ENCODE measurements at regions not wholly inside any gene's neighbourhood (a gene's known extent, or its start where the extent isn't known, plus 50 kb on each side); places are given as distances from the start of the nearest gene placed in this dataset.

- no peak for TF ChIP-seq HMGXB4 (CRISPR knock-in tag; IDR thresholded peaks at IDR 0.05)
- TF ChIP-seq IRF2 (CRISPR knock-in tag; IDR thresholded peaks at IDR 0.05; ENCODE audit: borderline replicate concordance, low read depth) = no peak
- TF ChIP-seq TP53 (CRISPR knock-in tag; IDR thresholded peaks at IDR 0.05) = no peak
- no peak for TF ChIP-seq NFE2L1 (CRISPR knock-in tag; IDR thresholded peaks at IDR 0.05)
- no peak for TF ChIP-seq IRF1 (CRISPR knock-in tag; IDR thresholded peaks at IDR 0.05)
Measured at GRCh38 chr2:150693556-150693955, 206.1 kb upstream of the RND3 start (continued).

DNA sequence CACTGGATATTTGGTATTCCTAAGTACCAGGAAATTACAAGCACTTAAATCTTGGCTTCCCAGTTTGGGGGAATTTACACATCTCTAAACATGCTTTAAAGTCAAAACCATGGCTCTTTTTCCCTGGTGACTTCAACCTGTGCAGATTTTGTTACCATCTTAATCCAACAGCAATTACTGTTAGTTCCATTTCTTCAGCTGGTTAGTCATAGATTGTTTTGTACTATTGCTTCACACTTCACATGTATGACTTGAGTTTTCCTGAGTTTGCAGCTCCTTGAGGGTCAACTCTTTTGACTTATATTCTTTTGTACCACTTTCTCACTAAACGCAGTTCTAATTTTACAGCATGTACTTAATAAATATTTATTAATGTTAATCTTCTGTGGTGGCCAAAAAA is 203.4 kb upstream of the RND3 start:
- peaks cover 8% of the 10 kb centered on the region for H3K4me1 Mint-ChIP-seq
- H3K27me3 Mint-ChIP-seq (ENCODE audit: low read depth) = no peaks in the 10 kb centered on the region; the same call in 1 of the 2 replicates
- ATAC-seq = no peak
- no peak overlapping the region for H3K27ac Mint-ChIP-seq
- peaks cover 9% of the 10 kb centered on the region for H3K9me3 Mint-ChIP-seq
- TF ChIP-seq USF1 (CRISPR knock-in tag; IDR thresholded peaks at IDR 0.05) (no peak), ZNF396 (CRISPR knock-in tag; IDR thresholded peaks at IDR 0.05; ENCODE audit: borderline replicate concordance) (no peak), NR1H2 (CRISPR knock-in tag; IDR thresholded peaks at IDR 0.05) (no peak), ZBTB21 (CRISPR knock-in tag; IDR thresholded peaks at IDR 0.05; ENCODE audit: borderline replicate concordance) (no peak), SP1 (CRISPR knock-in tag; conservative IDR thresholded peaks at IDR 0.05) (no peak), NFE2L1 (CRISPR knock-in tag; IDR thresholded peaks at IDR 0.05) (no peak), NFYB (CRISPR knock-in tag; conservative IDR thresholded peaks at IDR 0.05; ENCODE audit: low read depth) (no peak), ZNF317 (CRISPR knock-in tag; IDR thresholded peaks at IDR 0.05; ENCODE audit: borderline replicate concordance, low read depth) (no peak), JUN (CRISPR knock-in tag; IDR thresholded peaks at IDR 0.05) (no peak), GRHL2 (CRISPR knock-in tag; IDR thresholded peaks at IDR 0.05; ENCODE audit: insufficient replicate concordance, severe bottlenecking) (no peak), TCF7 (CRISPR knock-in tag; IDR thresholded peaks at IDR 0.05; ENCODE audit: low read depth) (no peak), CBFB (CRISPR knock-in tag; IDR thresholded peaks at IDR 0.05; ENCODE audit: low read depth) (no peak), ZNF232 (CRISPR knock-in tag; IDR thresholded peaks at IDR 0.05) (no peak), CREM (CRISPR knock-in tag; IDR thresholded peaks at IDR 0.05) (no peak)
- TF ChIP-seq, protein P1, sequence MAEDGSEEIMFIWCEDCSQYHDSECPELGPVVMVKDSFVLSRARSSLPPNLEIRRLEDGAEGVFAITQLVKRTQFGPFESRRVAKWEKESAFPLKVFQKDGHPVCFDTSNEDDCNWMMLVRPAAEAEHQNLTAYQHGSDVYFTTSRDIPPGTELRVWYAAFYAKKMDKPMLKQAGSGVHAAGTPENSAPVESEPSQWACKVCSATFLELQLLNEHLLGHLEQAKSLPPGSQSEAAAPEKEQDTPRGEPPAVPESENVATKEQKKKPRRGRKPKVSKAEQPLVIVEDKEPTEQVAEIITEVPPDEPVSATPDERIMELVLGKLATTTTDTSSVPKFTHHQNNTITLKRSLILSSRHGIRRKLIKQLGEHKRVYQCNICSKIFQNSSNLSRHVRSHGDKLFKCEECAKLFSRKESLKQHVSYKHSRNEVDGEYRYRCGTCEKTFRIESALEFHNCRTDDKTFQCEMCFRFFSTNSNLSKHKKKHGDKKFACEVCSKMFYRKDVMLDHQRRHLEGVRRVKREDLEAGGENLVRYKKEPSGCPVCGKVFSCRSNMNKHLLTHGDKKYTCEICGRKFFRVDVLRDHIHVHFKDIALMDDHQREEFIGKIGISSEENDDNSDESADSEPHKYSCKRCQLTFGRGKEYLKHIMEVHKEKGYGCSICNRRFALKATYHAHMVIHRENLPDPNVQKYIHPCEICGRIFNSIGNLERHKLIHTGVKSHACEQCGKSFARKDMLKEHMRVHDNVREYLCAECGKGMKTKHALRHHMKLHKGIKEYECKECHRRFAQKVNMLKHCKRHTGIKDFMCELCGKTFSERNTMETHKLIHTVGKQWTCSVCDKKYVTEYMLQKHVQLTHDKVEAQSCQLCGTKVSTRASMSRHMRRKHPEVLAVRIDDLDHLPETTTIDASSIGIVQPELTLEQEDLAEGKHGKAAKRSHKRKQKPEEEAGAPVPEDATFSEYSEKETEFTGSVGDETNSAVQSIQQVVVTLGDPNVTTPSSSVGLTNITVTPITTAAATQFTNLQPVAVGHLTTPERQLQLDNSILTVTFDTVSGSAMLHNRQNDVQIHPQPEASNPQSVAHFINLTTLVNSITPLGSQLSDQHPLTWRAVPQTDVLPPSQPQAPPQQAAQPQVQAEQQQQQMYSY (CRISPR knock-in tag; IDR thresholded peaks at IDR 0.05) = no peak
- TF ChIP-seq, protein P2, sequence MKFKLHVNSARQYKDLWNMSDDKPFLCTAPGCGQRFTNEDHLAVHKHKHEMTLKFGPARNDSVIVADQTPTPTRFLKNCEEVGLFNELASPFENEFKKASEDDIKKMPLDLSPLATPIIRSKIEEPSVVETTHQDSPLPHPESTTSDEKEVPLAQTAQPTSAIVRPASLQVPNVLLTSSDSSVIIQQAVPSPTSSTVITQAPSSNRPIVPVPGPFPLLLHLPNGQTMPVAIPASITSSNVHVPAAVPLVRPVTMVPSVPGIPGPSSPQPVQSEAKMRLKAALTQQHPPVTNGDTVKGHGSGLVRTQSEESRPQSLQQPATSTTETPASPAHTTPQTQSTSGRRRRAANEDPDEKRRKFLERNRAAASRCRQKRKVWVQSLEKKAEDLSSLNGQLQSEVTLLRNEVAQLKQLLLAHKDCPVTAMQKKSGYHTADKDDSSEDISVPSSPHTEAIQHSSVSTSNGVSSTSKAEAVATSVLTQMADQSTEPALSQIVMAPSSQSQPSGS (CRISPR knock-in tag; IDR thresholded peaks at IDR 0.05; ENCODE audit: borderline replicate concordance, low read depth) = no peak
- TF ChIP-seq, protein P3, sequence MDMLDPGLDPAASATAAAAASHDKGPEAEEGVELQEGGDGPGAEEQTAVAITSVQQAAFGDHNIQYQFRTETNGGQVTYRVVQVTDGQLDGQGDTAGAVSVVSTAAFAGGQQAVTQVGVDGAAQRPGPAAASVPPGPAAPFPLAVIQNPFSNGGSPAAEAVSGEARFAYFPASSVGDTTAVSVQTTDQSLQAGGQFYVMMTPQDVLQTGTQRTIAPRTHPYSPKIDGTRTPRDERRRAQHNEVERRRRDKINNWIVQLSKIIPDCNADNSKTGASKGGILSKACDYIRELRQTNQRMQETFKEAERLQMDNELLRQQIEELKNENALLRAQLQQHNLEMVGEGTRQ (CRISPR knock-in tag; IDR thresholded peaks at IDR 0.05) = no peak
- TF ChIP-seq, protein P4, sequence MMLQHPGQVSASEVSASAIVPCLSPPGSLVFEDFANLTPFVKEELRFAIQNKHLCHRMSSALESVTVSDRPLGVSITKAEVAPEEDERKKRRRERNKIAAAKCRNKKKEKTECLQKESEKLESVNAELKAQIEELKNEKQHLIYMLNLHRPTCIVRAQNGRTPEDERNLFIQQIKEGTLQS (CRISPR knock-in tag; conservative IDR thresholded peaks at IDR 0.05) = no peak
- DNase-seq (ENCODE audit: low spot score) = no peak
- no peaks in the 10 kb centered on the region for H3K36me3 Mint-ChIP-seq
- ChIA-PET CTCF (no interaction called here), POLR2A (no interaction called here)
- H3K4me3 Mint-ChIP-seq = no peak overlapping the region

Measured in WTC11 (cell line).